Stimulated activated naive B cell treated with anti-CD40 and anti-IgM and Interleukin-4, amounts not matched to agents 10 μg/mL and 1 μg/mL and 100 μg/mL, for 72 hours (primary cell): ENCODE measurements at regions not wholly inside any gene's neighbourhood (a gene's known extent, or its start where the extent isn't known, plus 50 kb on each side); places are given as distances from the start of the nearest gene placed in this dataset.

Source experiments
- ATAC-seq, 2 donors: fragments of 150-1000 bp; cut with Tn5 transposase; replicated peaks; 2 replicates each; pipeline ENCODE4 v1.10.0; 2021; ENCODE audit warnings: moderate library complexity in 1 of 2
- DNase-seq: peaks from one replicate; pipeline ENCODE4 v3.0.0; 2021
- H3K27ac Mint-ChIP-seq: one replicate; pipeline ENCODE4 v1.8.0; 2022; ENCODE audit warnings: mild to moderate bottlenecking, mixed read lengths
- H3K27me3 Mint-ChIP-seq, 2 donors: one replicate each; pipeline ENCODE4 v1.8.0; 2022; ENCODE audit warnings: mixed read lengths in 2 of 2
- H3K36me3 Mint-ChIP-seq, 2 donors: one replicate each; pipeline ENCODE4 v1.8.0; 2022; ENCODE audit warnings: mixed read lengths in 2 of 2, mild to moderate bottlenecking in 1 of 2
- H3K4me1 Mint-ChIP-seq, 2 donors: one replicate each; pipeline ENCODE4 v1.8.0; 2022; ENCODE audit warnings: mixed read lengths in 2 of 2, mild to moderate bottlenecking in 1 of 2
- H3K4me3 Mint-ChIP-seq, 2 donors: one replicate each; pipeline ENCODE4 v1.8.0; 2022; ENCODE audit warnings: mild to moderate bottlenecking in 2 of 2, mixed read lengths in 2 of 2, moderate library complexity in 1 of 2
- H3K9me3 Mint-ChIP-seq, 2 donors: one replicate each; pipeline ENCODE4 v1.8.0; 2022; ENCODE audit warnings: mixed read lengths in 2 of 2, mild to moderate bottlenecking in 1 of 2

- no peak for DNase-seq
- Mint-ChIP-seq H3K27ac (no peak overlapping the region), H3K27me3 (no peaks in the 10 kb centered on the region), H3K36me3 (no peaks in the 10 kb centered on the region), H3K4me3 (no peak overlapping the region), H3K4me1 (peaks cover 10 to 19% of the 10 kb centered on the region in 2 donors), H3K9me3 (no peaks in the 10 kb centered on the region)
- ATAC-seq, result no peak
Measured at GRCh38 chr2:171237751-171238505, 77.2 kb upstream of the TLK1 start.

- H3K27ac Mint-ChIP-seq, result no peak overlapping the region
- H3K4me3 Mint-ChIP-seq, result no peak overlapping the region
- no peak for ATAC-seq
- peaks cover 10 to 19% of the 10 kb centered on the region in 2 donors for H3K4me1 Mint-ChIP-seq
- no peaks in the 10 kb centered on the region for H3K27me3 Mint-ChIP-seq
- DNase-seq, result no peak
- H3K36me3 Mint-ChIP-seq, result no peaks in the 10 kb centered on the region
- H3K9me3 Mint-ChIP-seq, result no peaks in the 10 kb centered on the region
Measured at GRCh38 chr2:171235262-171235881, 74.7 kb upstream of the TLK1 start.

GRCh38 chr2:171230176-171230575, 69.5 kb upstream of the TLK1 start:
- Mint-ChIP-seq H3K4me1 (peaks cover 9 to 14% of the 10 kb centered on the region in 2 donors), H3K4me3 (no peak overlapping the region), H3K27ac (no peak overlapping the region), H3K27me3 (no peaks in the 10 kb centered on the region), H3K36me3 (peaks cover 0 to 2% of the 10 kb centered on the region in 2 donors), H3K9me3 (peaks cover 0 to 4% of the 10 kb centered on the region in 2 donors)
- DNase-seq, result no peak
- no peak for ATAC-seq

GRCh38 chr2:171228826-171229225, 68.1 kb upstream of the TLK1 start:
- Mint-ChIP-seq H3K4me1 (peaks cover 10 to 17% of the 10 kb centered on the region in 2 donors), H3K27ac (no peak overlapping the region), H3K4me3 (no peak overlapping the region), H3K9me3 (peaks cover 0 to 4% of the 10 kb centered on the region in 2 donors), H3K36me3 (peaks cover 0 to 2% of the 10 kb centered on the region in 2 donors), H3K27me3 (no peaks in the 10 kb centered on the region)
- ATAC-seq, result peak in 1 of 2 donors; percentile 28
- DNase-seq, result no peak

GRCh38 chr2:171227066-171227782, 66.5 kb upstream of the TLK1 start:
- DNase-seq, result no peak
- peaks cover 0 to 2% of the 10 kb centered on the region in 2 donors for H3K36me3 Mint-ChIP-seq
- ATAC-seq, result no peak
- no peaks in the 10 kb centered on the region for H3K27me3 Mint-ChIP-seq
- H3K4me3 Mint-ChIP-seq, result no peak overlapping the region
- peaks cover 10 to 13% of the 10 kb centered on the region in 2 donors for H3K4me1 Mint-ChIP-seq
- no peak overlapping the region for H3K27ac Mint-ChIP-seq
- peaks cover 0 to 4% of the 10 kb centered on the region in 2 donors for H3K9me3 Mint-ChIP-seq

- peaks cover 0 to 2% of the 10 kb centered on the region in 2 donors for H3K36me3 Mint-ChIP-seq
- DNase-seq (no peak), ATAC-seq (no peak)
- H3K27ac Mint-ChIP-seq, result no peak overlapping the region
- no peak overlapping the region for H3K4me3 Mint-ChIP-seq
- H3K27me3 Mint-ChIP-seq, result no peaks in the 10 kb centered on the region
- peaks cover 0 to 4% of the 10 kb centered on the region in 2 donors for H3K9me3 Mint-ChIP-seq
- H3K4me1 Mint-ChIP-seq, result peaks cover 10 to 13% of the 10 kb centered on the region in 2 donors
Measured at GRCh38 chr2:171226461-171226860, 65.8 kb upstream of the TLK1 start.

GRCh38 chr2:171225989-171226388, 65.3 kb upstream of the TLK1 start:
- peak; percentile 64 to 69 for ATAC-seq

GRCh38 chr2:171225302-171225980, 64.7 kb upstream of the TLK1 start:
- Mint-ChIP-seq H3K9me3 (peaks cover 0 to 4% of the 10 kb centered on the region in 2 donors), H3K36me3 (peaks cover 0 to 2% of the 10 kb centered on the region in 2 donors)

More at GRCh38 chr2:171225989-171226388, 65.3 kb upstream of the TLK1 start:
- Mint-ChIP-seq H3K36me3 (peaks cover 0 to 2% of the 10 kb centered on the region in 2 donors), H3K9me3 (peaks cover 0 to 4% of the 10 kb centered on the region in 2 donors), H3K27ac (no peak overlapping the region), H3K4me3 (no peak overlapping the region), H3K27me3 (no peaks in the 10 kb centered on the region), H3K4me1 (peaks cover 10 to 13% of the 10 kb centered on the region in 2 donors)
- no peak for DNase-seq

GRCh38 chr2:171217330-171217729, 56.6 kb upstream of the TLK1 start:
- DNase-seq (no peak), ATAC-seq (no peak)
- peaks cover 0 to 7% of the 10 kb centered on the region in 2 donors for H3K4me1 Mint-ChIP-seq
- no peaks in the 10 kb centered on the region for H3K27me3 Mint-ChIP-seq
- no peak overlapping the region for H3K27ac Mint-ChIP-seq
- no peak overlapping the region for H3K4me3 Mint-ChIP-seq
- H3K9me3 Mint-ChIP-seq, result peaks cover 3 to 8% of the 10 kb centered on the region in 2 donors
- H3K36me3 Mint-ChIP-seq, result peaks cover 3 to 4% of the 10 kb centered on the region in 2 donors

More at GRCh38 chr2:171225302-171225980, 64.7 kb upstream of the TLK1 start:
- H3K4me3 Mint-ChIP-seq, result peak overlapping the region in 1 of 2 donors; percentile 4
- peaks cover 10 to 13% of the 10 kb centered on the region in 2 donors for H3K4me1 Mint-ChIP-seq
- ATAC-seq, result peak; percentile 66 to 70
- H3K27me3 Mint-ChIP-seq, result no peaks in the 10 kb centered on the region
- H3K27ac Mint-ChIP-seq, result no peak overlapping the region
- no peak for DNase-seq

GRCh38 chr2:171216631-171217030, 55.9 kb upstream of the TLK1 start:
- H3K27me3 Mint-ChIP-seq, result no peaks in the 10 kb centered on the region

GRCh38 chr2:171214093-171214492, 53.4 kb upstream of the TLK1 start:
- no peak for DNase-seq
- peaks cover 3 to 18% of the 10 kb centered on the region in 2 donors for H3K4me1 Mint-ChIP-seq
- H3K9me3 Mint-ChIP-seq, result peaks cover 1 to 5% of the 10 kb centered on the region in 2 donors
- H3K27me3 Mint-ChIP-seq, result no peaks in the 10 kb centered on the region
- H3K36me3 Mint-ChIP-seq, result peaks cover under 1 to 2% of the 10 kb centered on the region in 2 donors
- no peak overlapping the region for H3K4me3 Mint-ChIP-seq
- ATAC-seq, result no peak
- H3K27ac Mint-ChIP-seq, result no peak overlapping the region

More at GRCh38 chr2:171216631-171217030, 55.9 kb upstream of the TLK1 start:
- Mint-ChIP-seq H3K9me3 (peaks cover 3 to 8% of the 10 kb centered on the region in 2 donors), H3K27ac (no peak overlapping the region), H3K4me3 (no peak overlapping the region), H3K4me1 (peaks cover 0 to 7% of the 10 kb centered on the region in 2 donors), H3K36me3 (peaks cover 3 to 4% of the 10 kb centered on the region in 2 donors)
- no peak for DNase-seq
- ATAC-seq, result no peak

GRCh38 chr2:171210864-171211431, 50.3 kb upstream of the TLK1 start:
- Mint-ChIP-seq H3K27ac (peak overlapping the region; percentile 86), H3K36me3 (no peaks in the 10 kb centered on the region), H3K27me3 (no peaks in the 10 kb centered on the region), H3K4me3 (peak overlapping the region; percentile 22 to 69), H3K9me3 (no peaks in the 10 kb centered on the region), H3K4me1 (peaks cover 3 to 18% of the 10 kb centered on the region in 2 donors)
- ATAC-seq, result peak; percentile 95
- DNase-seq, result no peak
